Nephron progenitor cell (in vitro differentiated cells): ENCODE measurements at regions not wholly inside any gene's neighbourhood (a gene's known extent, or its start where the extent isn't known, plus 50 kb on each side); places are given as distances from the start of the nearest gene placed in this dataset.

ENCODE experiments used
- DNase-seq: peaks from one replicate; pipeline ENCODE4 v3.0.0; 2021
- H3K27ac Mint-ChIP-seq: 2 replicates; pipeline ENCODE4 v1.8.0; 2021; ENCODE audit warnings: mild to moderate bottlenecking, moderate library complexity, mixed read lengths
- H3K27me3 Mint-ChIP-seq: 2 replicates; pipeline ENCODE4 v1.8.0; 2021; ENCODE audit warnings: mild to moderate bottlenecking, low read depth, mixed read lengths; ENCODE audit not compliant: poor library complexity
- H3K36me3 Mint-ChIP-seq: 2 replicates; pipeline ENCODE4 v1.8.0; 2021; ENCODE audit warnings: low read depth, mixed read lengths
- H3K4me1 Mint-ChIP-seq: 2 replicates; pipeline ENCODE4 v1.8.0; 2021; ENCODE audit warnings: mixed read lengths
- H3K4me3 Mint-ChIP-seq: 2 replicates; pipeline ENCODE4 v1.8.0; 2021; ENCODE audit warnings: mild to moderate bottlenecking, moderate library complexity, mixed read lengths
- H3K9me3 Mint-ChIP-seq: 2 replicates; pipeline ENCODE4 v1.8.0; 2021; ENCODE audit warnings: mild to moderate bottlenecking, moderate library complexity, mixed read lengths
- CTCF ChIP-seq: fragments of 200-600 bp; sonication (generic); IDR thresholded peaks from 2 replicates; pipeline ENCODE4 v1.5.0; 2021; ENCODE audit warnings: antibody characterized with exemption

DNA sequence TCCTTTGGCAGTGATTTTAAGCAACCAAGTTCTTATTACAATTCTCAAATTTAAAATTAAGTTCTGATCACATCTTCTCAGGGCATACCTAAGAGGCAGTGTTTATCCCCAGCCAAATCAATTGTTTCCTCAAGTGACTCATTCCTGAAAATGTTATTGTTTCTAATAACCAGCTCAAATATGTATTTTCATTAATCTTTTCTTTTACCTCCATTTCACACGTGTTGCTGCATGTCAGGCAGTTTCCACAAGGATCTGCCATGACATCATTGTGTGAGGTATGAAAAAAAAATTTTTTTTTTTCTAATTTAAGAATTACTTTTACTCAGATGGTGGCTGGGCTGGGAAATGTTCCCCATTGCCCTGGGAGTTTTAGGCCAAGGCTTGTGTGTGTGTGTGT lies 113.0 kb upstream of the NTRK2 start:
- peaks cover 58% of the 10 kb centered on the region for H3K4me1 Mint-ChIP-seq
- no peak for DNase-seq
- no peak overlapping the region for H3K27ac Mint-ChIP-seq
- peaks cover 3% of the 10 kb centered on the region for H3K27me3 Mint-ChIP-seq
- peaks cover 4% of the 10 kb centered on the region for H3K36me3 Mint-ChIP-seq
- TF ChIP-seq CTCF = no peak
- no peak overlapping the region for H3K4me3 Mint-ChIP-seq
- H3K9me3 Mint-ChIP-seq = peaks cover 15% of the 10 kb centered on the region

DNA sequence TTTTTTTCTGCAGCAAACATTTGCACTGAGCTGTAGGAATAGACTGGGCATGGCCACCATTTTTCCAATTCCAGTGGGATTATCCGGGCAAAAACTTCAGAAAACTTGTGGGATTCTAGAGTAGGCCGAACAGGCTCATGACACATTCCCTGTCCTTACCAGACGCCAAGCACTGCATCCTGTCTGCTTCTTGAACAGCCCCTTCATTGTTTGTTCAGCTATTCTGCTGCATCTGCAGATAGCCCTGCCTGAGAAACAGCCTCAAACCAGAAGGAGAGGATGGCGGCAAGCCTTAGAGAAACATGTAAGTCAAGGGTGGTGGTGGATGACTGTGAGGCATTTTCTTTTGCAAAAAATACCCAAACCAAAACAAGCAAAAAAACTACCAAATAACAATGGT lies 111.8 kb upstream of the NTRK2 start:
- Mint-ChIP-seq H3K9me3 (peaks cover 4% of the 10 kb centered on the region), H3K36me3 (no peaks in the 10 kb centered on the region), H3K4me1 (peaks cover 58% of the 10 kb centered on the region), H3K4me3 (no peak overlapping the region), H3K27me3 (peaks cover 3% of the 10 kb centered on the region), H3K27ac (peak overlapping the region; percentile 20)
- no peak for DNase-seq
- TF ChIP-seq CTCF = no peak

DNA sequence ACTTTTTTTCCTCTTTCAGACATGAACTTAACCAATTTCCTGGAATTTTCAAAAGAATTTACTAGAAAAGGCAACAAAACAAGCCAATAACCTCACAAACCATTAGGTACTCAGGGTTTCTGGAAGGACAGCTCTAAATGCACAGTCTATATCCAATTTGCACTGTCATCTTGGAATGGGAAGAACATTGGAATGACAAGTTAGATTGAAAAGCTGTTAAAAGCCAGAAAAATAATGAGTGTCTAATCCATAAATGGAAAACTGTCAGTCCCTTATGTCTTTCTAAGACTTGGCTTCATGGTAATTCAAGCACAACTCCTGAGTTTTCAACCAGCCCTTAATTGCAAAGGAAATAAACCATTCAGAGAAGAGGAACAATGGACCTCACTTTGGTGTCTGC lies 105.8 kb upstream of the NTRK2 start:
- H3K36me3 Mint-ChIP-seq = no peaks in the 10 kb centered on the region
- H3K4me3 Mint-ChIP-seq = no peak overlapping the region
- no peak for TF ChIP-seq CTCF
- peaks cover 4% of the 10 kb centered on the region for H3K27me3 Mint-ChIP-seq
- H3K4me1 Mint-ChIP-seq = peaks cover 14% of the 10 kb centered on the region
- no peak for DNase-seq
- no peak overlapping the region for H3K27ac Mint-ChIP-seq
- no peaks in the 10 kb centered on the region for H3K9me3 Mint-ChIP-seq

- Mint-ChIP-seq H3K4me3 (no peak overlapping the region), H3K36me3 (no peaks in the 10 kb centered on the region), H3K27me3 (peaks cover 4% of the 10 kb centered on the region), H3K9me3 (no peaks in the 10 kb centered on the region), H3K4me1 (peaks cover 6% of the 10 kb centered on the region), H3K27ac (no peak overlapping the region)
- DNase-seq = no peak
- TF ChIP-seq CTCF = no peak
Measured at GRCh38 chr9:84567805-84568204, 101.7 kb upstream of the NTRK2 start.

- H3K27me3 Mint-ChIP-seq = no peaks in the 10 kb centered on the region
- no peak for DNase-seq
- peaks cover 6% of the 10 kb centered on the region for H3K4me1 Mint-ChIP-seq
- H3K9me3 Mint-ChIP-seq = no peaks in the 10 kb centered on the region
- no peaks in the 10 kb centered on the region for H3K36me3 Mint-ChIP-seq
- H3K4me3 Mint-ChIP-seq = no peak overlapping the region
- H3K27ac Mint-ChIP-seq = no peak overlapping the region
- no peak for TF ChIP-seq CTCF
Measured at GRCh38 chr9:84570482-84571154, 98.9 kb upstream of the NTRK2 start.

GRCh38 chr9:84573083-84573482 lies 96.4 kb upstream of the NTRK2 start:
- Mint-ChIP-seq H3K9me3 (peaks cover 6% of the 10 kb centered on the region), H3K36me3 (no peaks in the 10 kb centered on the region), H3K27me3 (no peaks in the 10 kb centered on the region), H3K27ac (no peak overlapping the region), H3K4me1 (peaks cover 6% of the 10 kb centered on the region), H3K4me3 (no peak overlapping the region)
- no peak for TF ChIP-seq CTCF
- no peak for DNase-seq
